ENCODE measurements at regions not wholly inside any gene's neighbourhood (a gene's known extent, or its start where the extent isn't known, plus 50 kb on each side); places are given as distances from the start of the nearest gene placed in this dataset.

- Histone ChIP-seq H3K18ac (ENCODE audit: low read length) (no peak overlapping the region), H3K79me1 (ENCODE audit: low read depth, low read length) (no peaks in the 10 kb centered on the region), H2BK120ac (ENCODE audit: low read depth, low read length) (no peak overlapping the region), H3K9ac (ENCODE audit: low read depth, low read length, poor library complexity) (no peak overlapping the region), H3K4me2 (ENCODE audit: insufficient read depth, low read length, poor library complexity, severe bottlenecking) (no peak overlapping the region), H3K4me1 (ENCODE audit: control insufficient read depth in 2 of 2, insufficient read depth in 1 of 2, low read depth in 1 of 2, low read length in 2 of 2) (peaks cover 7 to 10% of the 10 kb centered on the region in 2 donors), H3K14ac (ENCODE audit: low read length) (no peak overlapping the region), H3K36me3 (replicated peaks in 1 of 2; ENCODE audit: control insufficient read depth in 2 of 2, insufficient read depth in 2 of 2, low read length in 2 of 2) (no peaks in the 10 kb centered on the region), H3K27me3 (ENCODE audit: control insufficient read depth in 3 of 3, insufficient read depth in 3 of 3, low read depth in 1 of 3, low read length in 3 of 3) (no peaks in the 10 kb centered on the region), H2AFZ (ENCODE audit: low read length) (no peak overlapping the region), H4K8ac (ENCODE audit: low read depth, low read length) (no peak overlapping the region), H2BK12ac (ENCODE audit: low read length) (no peak overlapping the region), H4K91ac (ENCODE audit: low read depth, low read length, poor library complexity) (no peak overlapping the region), H2AK5ac (ENCODE audit: low read depth, low read length) (no peak overlapping the region), H3K4me3 (ENCODE audit: low read length in 2 of 2) (no peak overlapping the region), H3K23ac (ENCODE audit: low read depth, low read length, poor library complexity) (no peak overlapping the region), H2BK5ac (ENCODE audit: low read length) (no peak overlapping the region), H2BK15ac (ENCODE audit: low read length) (no peak overlapping the region), H3K9me3 (replicated peaks in 1 of 2; ENCODE audit: control insufficient read depth in 2 of 2, insufficient read depth in 1 of 2, low read depth in 1 of 2, low read length in 2 of 2) (peaks cover 0 to 4% of the 10 kb centered on the region in 2 donors), H3K27ac (replicated peaks; ENCODE audit: low read length) (no peak overlapping the region), H3K4ac (ENCODE audit: low read length) (no peak overlapping the region)
- no peak for DNase-seq (ENCODE audit: low spot score)
These were observed 144.8 kb upstream of the KRR1 start for GRCh38 chr12:75656210-75656609.

GRCh38 chr12:75655315-75655806 is 144.0 kb upstream of the KRR1 start:
- peaks cover 0 to 4% of the 10 kb centered on the region in 2 donors for H3K9me3 ChIP-seq (replicated peaks in 1 of 2; ENCODE audit: control insufficient read depth in 2 of 2, insufficient read depth in 1 of 2, low read depth in 1 of 2, low read length in 2 of 2)
- no peak overlapping the region for H2AK5ac ChIP-seq (ENCODE audit: low read depth, low read length)
- no peak overlapping the region for H4K8ac ChIP-seq (ENCODE audit: low read depth, low read length)
- H2BK12ac ChIP-seq (ENCODE audit: low read length): no peak overlapping the region
- no peak overlapping the region for H3K27ac ChIP-seq (replicated peaks; ENCODE audit: low read length)
- H3K9ac ChIP-seq (ENCODE audit: low read depth, low read length, poor library complexity): no peak overlapping the region
- no peak overlapping the region for H3K18ac ChIP-seq (ENCODE audit: low read length)
- H3K14ac ChIP-seq (ENCODE audit: low read length): no peak overlapping the region
- no peak overlapping the region for H3K23ac ChIP-seq (ENCODE audit: low read depth, low read length, poor library complexity)
- no peak overlapping the region for H2BK15ac ChIP-seq (ENCODE audit: low read length)
- H3K4me3 ChIP-seq (ENCODE audit: low read length in 2 of 2): no peak overlapping the region
- no peak overlapping the region for H3K4me2 ChIP-seq (ENCODE audit: insufficient read depth, low read length, poor library complexity, severe bottlenecking)
- H3K27me3 ChIP-seq (ENCODE audit: control insufficient read depth in 3 of 3, insufficient read depth in 3 of 3, low read depth in 1 of 3, low read length in 3 of 3): no peaks in the 10 kb centered on the region
- no peaks in the 10 kb centered on the region for H3K36me3 ChIP-seq (replicated peaks in 1 of 2; ENCODE audit: control insufficient read depth in 2 of 2, insufficient read depth in 2 of 2, low read length in 2 of 2)
- WGBS, 2 donors (ENCODE audit: extremely low coverage in 2 of 2, insufficient read length in 2 of 2, insufficient replicate concordance in 1 of 2): no CpG with 5 or more reads among the region's 4 CpGs
- H3K79me1 ChIP-seq (ENCODE audit: low read depth, low read length): no peaks in the 10 kb centered on the region
- no peak for DNase-seq (ENCODE audit: low spot score)
- H2BK120ac ChIP-seq (ENCODE audit: low read depth, low read length): no peak overlapping the region
- no peak overlapping the region for H3K4ac ChIP-seq (ENCODE audit: low read length)
- no peak overlapping the region for H4K91ac ChIP-seq (ENCODE audit: low read depth, low read length, poor library complexity)
- H2AFZ ChIP-seq (ENCODE audit: low read length): no peak overlapping the region
- no peak overlapping the region for H2BK5ac ChIP-seq (ENCODE audit: low read length)
- H3K4me1 ChIP-seq (ENCODE audit: control insufficient read depth in 2 of 2, insufficient read depth in 1 of 2, low read depth in 1 of 2, low read length in 2 of 2): peaks cover 7 to 10% of the 10 kb centered on the region in 2 donors

GRCh38 chr12:75651342-75651695 is 139.9 kb upstream of the KRR1 start:
- no peak for DNase-seq (ENCODE audit: low spot score)
- no CpG with 5 or more reads among the region's 2 CpGs for WGBS, 2 donors (ENCODE audit: extremely low coverage in 2 of 2, insufficient read length in 2 of 2, insufficient replicate concordance in 1 of 2)
- no peak overlapping the region for H3K27ac ChIP-seq (replicated peaks; ENCODE audit: low read length)

GRCh38 chr12:75650595-75651341 is 139.4 kb upstream of the KRR1 start:
- DNase-seq (ENCODE audit: low spot score): no peak
- H3K79me1 ChIP-seq (ENCODE audit: low read depth, low read length): no peaks in the 10 kb centered on the region
- no peak overlapping the region for H2AK5ac ChIP-seq (ENCODE audit: low read depth, low read length)
- WGBS, 2 donors (ENCODE audit: extremely low coverage in 2 of 2, insufficient read length in 2 of 2, insufficient replicate concordance in 1 of 2): no CpG with 5 or more reads among the region's 2 CpGs
- H4K91ac ChIP-seq (ENCODE audit: low read depth, low read length, poor library complexity): no peak overlapping the region
- H3K4me1 ChIP-seq (ENCODE audit: control insufficient read depth in 2 of 2, insufficient read depth in 1 of 2, low read depth in 1 of 2, low read length in 2 of 2): peaks cover 0 to 8% of the 10 kb centered on the region in 2 donors
- H3K27me3 ChIP-seq (ENCODE audit: control insufficient read depth in 3 of 3, insufficient read depth in 3 of 3, low read depth in 1 of 3, low read length in 3 of 3): no peaks in the 10 kb centered on the region
- H3K9me3 ChIP-seq (replicated peaks in 1 of 2; ENCODE audit: control insufficient read depth in 2 of 2, insufficient read depth in 1 of 2, low read depth in 1 of 2, low read length in 2 of 2): peaks cover 0 to 4% of the 10 kb centered on the region in 2 donors
- no peak overlapping the region for H3K4ac ChIP-seq (ENCODE audit: low read length)
- H4K8ac ChIP-seq (ENCODE audit: low read depth, low read length): no peak overlapping the region
- no peak overlapping the region for H2BK12ac ChIP-seq (ENCODE audit: low read length)
- H3K4me2 ChIP-seq (ENCODE audit: insufficient read depth, low read length, poor library complexity, severe bottlenecking): no peak overlapping the region
- H2BK5ac ChIP-seq (ENCODE audit: low read length): no peak overlapping the region
- H3K18ac ChIP-seq (ENCODE audit: low read length): no peak overlapping the region
- no peak overlapping the region for H3K14ac ChIP-seq (ENCODE audit: low read length)
- no peak overlapping the region for H2AFZ ChIP-seq (ENCODE audit: low read length)
- no peak overlapping the region for H3K9ac ChIP-seq (ENCODE audit: low read depth, low read length, poor library complexity)
- no peak overlapping the region for H3K4me3 ChIP-seq (ENCODE audit: low read length in 2 of 2)
- no peaks in the 10 kb centered on the region for H3K36me3 ChIP-seq (replicated peaks in 1 of 2; ENCODE audit: control insufficient read depth in 2 of 2, insufficient read depth in 2 of 2, low read length in 2 of 2)
- H3K23ac ChIP-seq (ENCODE audit: low read depth, low read length, poor library complexity): no peak overlapping the region
- H3K27ac ChIP-seq (replicated peaks; ENCODE audit: low read length): no peak overlapping the region
- no peak overlapping the region for H2BK15ac ChIP-seq (ENCODE audit: low read length)
- H2BK120ac ChIP-seq (ENCODE audit: low read depth, low read length): no peak overlapping the region

More at GRCh38 chr12:75651342-75651695, 139.9 kb upstream of the KRR1 start:
- Histone ChIP-seq H2BK5ac (ENCODE audit: low read length) (no peak overlapping the region), H3K9me3 (replicated peaks in 1 of 2; ENCODE audit: control insufficient read depth in 2 of 2, insufficient read depth in 1 of 2, low read depth in 1 of 2, low read length in 2 of 2) (peaks cover 0 to 4% of the 10 kb centered on the region in 2 donors), H3K4ac (ENCODE audit: low read length) (no peak overlapping the region), H3K18ac (ENCODE audit: low read length) (no peak overlapping the region), H2AK5ac (ENCODE audit: low read depth, low read length) (no peak overlapping the region), H3K4me3 (ENCODE audit: low read length in 2 of 2) (no peak overlapping the region), H2BK120ac (ENCODE audit: low read depth, low read length) (no peak overlapping the region), H3K79me1 (ENCODE audit: low read depth, low read length) (no peaks in the 10 kb centered on the region), H2BK15ac (ENCODE audit: low read length) (no peak overlapping the region), H3K27me3 (ENCODE audit: control insufficient read depth in 3 of 3, insufficient read depth in 3 of 3, low read depth in 1 of 3, low read length in 3 of 3) (no peaks in the 10 kb centered on the region), H3K14ac (ENCODE audit: low read length) (no peak overlapping the region), H3K4me1 (ENCODE audit: control insufficient read depth in 2 of 2, insufficient read depth in 1 of 2, low read depth in 1 of 2, low read length in 2 of 2) (peaks cover 0 to 8% of the 10 kb centered on the region in 2 donors), H3K4me2 (ENCODE audit: insufficient read depth, low read length, poor library complexity, severe bottlenecking) (no peak overlapping the region), H4K91ac (ENCODE audit: low read depth, low read length, poor library complexity) (no peak overlapping the region), H3K36me3 (replicated peaks in 1 of 2; ENCODE audit: control insufficient read depth in 2 of 2, insufficient read depth in 2 of 2, low read length in 2 of 2) (no peaks in the 10 kb centered on the region), H3K23ac (ENCODE audit: low read depth, low read length, poor library complexity) (no peak overlapping the region), H4K8ac (ENCODE audit: low read depth, low read length) (no peak overlapping the region), H3K9ac (ENCODE audit: low read depth, low read length, poor library complexity) (no peak overlapping the region), H2BK12ac (ENCODE audit: low read length) (no peak overlapping the region), H2AFZ (ENCODE audit: low read length) (no peak overlapping the region)

Measured in neuronal stem cell (in vitro differentiated cells).